GM12892 (cell line): ENCODE measurements at regions not wholly inside any gene's neighbourhood (a gene's known extent, or its start where the extent isn't known, plus 50 kb on each side); places are given as distances from the start of the nearest gene placed in this dataset.

Experiments used
- POLR2A ChIP-seq: IDR thresholded peaks from 2 replicates; pipeline ENCODE4 v1.6.1; 2011; ENCODE audit warnings: low read depth, low read length, control low read depth
- POLR2AphosphoS5 ChIP-seq: IDR thresholded peaks from 2 replicates; pipeline ENCODE4 v1.6.1; 2011; ENCODE audit warnings: low read depth, low read length, control low read depth

GRCh38 chr5:163758283-163758711, 252.9 kb downstream of the MAT2B start:
- TF ChIP-seq POLR2A (no peak), POLR2AphosphoS5 (no peak)
